ENCODE measurements at regions not wholly inside any gene's neighbourhood (a gene's known extent, or its start where the extent isn't known, plus 50 kb on each side); places are given as distances from the start of the nearest gene placed in this dataset.

- TF ChIP-seq, protein P1, sequence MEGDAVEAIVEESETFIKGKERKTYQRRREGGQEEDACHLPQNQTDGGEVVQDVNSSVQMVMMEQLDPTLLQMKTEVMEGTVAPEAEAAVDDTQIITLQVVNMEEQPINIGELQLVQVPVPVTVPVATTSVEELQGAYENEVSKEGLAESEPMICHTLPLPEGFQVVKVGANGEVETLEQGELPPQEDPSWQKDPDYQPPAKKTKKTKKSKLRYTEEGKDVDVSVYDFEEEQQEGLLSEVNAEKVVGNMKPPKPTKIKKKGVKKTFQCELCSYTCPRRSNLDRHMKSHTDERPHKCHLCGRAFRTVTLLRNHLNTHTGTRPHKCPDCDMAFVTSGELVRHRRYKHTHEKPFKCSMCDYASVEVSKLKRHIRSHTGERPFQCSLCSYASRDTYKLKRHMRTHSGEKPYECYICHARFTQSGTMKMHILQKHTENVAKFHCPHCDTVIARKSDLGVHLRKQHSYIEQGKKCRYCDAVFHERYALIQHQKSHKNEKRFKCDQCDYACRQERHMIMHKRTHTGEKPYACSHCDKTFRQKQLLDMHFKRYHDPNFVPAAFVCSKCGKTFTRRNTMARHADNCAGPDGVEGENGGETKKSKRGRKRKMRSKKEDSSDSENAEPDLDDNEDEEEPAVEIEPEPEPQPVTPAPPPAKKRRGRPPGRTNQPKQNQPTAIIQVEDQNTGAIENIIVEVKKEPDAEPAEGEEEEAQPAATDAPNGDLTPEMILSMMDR (IDR thresholded peaks at IDR 0.05; ENCODE audit: insufficient read depth, low read depth, low read length): no peak
- TF ChIP-seq EZH2 (IDR thresholded peaks at IDR 0.05; ENCODE audit: insufficient read depth, low read length): no peak
Measured at GRCh38 chr5:82820188-82820587, 257.0 kb downstream of the TMEM167A start.
